Fibroblast of mammary gland (primary cell): ENCODE measurements at regions not wholly inside any gene's neighbourhood (a gene's known extent, or its start where the extent isn't known, plus 50 kb on each side); places are given as distances from the start of the nearest gene placed in this dataset.

ENCODE experiments used
- DNase-seq: peaks from one replicate; pipeline ENCODE4 v3.0.0-alpha.2; 2010; ENCODE audit warnings: low read depth
- H3K4me3 ChIP-seq: 2 replicates; pipeline ENCODE4 v1.5.1; 2011; ENCODE audit warnings: low read depth, mild to moderate bottlenecking, low read length, moderate library complexity; ENCODE audit not compliant: control insufficient read depth
- TF ChIP-seq, protein P1 (sequence below): conservative IDR thresholded peaks from 2 replicates; pipeline ENCODE4 v1.5.1; 2011; ENCODE audit warnings: low read depth, low read length, inconsistent platforms; ENCODE audit not compliant: control insufficient read depth, insufficient read depth

DNA sequence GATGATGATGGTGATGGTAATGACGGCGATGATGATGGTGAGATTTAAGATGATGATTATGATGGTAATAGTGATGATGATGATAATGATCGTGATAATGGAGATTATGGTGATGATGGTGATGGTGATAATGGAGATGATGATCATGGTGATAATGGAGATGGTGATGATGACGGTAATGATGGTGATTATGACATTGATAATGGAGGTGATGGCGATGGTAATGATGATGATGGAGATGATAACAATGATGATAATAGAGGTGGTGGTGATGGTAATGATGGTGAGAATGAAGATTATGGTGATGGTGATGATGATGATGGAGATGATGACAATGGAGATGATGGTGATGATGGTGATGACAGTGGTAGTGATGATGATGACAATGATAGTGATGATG is 69.7 kb downstream of the MED10 start:
- TF ChIP-seq, protein P1, sequence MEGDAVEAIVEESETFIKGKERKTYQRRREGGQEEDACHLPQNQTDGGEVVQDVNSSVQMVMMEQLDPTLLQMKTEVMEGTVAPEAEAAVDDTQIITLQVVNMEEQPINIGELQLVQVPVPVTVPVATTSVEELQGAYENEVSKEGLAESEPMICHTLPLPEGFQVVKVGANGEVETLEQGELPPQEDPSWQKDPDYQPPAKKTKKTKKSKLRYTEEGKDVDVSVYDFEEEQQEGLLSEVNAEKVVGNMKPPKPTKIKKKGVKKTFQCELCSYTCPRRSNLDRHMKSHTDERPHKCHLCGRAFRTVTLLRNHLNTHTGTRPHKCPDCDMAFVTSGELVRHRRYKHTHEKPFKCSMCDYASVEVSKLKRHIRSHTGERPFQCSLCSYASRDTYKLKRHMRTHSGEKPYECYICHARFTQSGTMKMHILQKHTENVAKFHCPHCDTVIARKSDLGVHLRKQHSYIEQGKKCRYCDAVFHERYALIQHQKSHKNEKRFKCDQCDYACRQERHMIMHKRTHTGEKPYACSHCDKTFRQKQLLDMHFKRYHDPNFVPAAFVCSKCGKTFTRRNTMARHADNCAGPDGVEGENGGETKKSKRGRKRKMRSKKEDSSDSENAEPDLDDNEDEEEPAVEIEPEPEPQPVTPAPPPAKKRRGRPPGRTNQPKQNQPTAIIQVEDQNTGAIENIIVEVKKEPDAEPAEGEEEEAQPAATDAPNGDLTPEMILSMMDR, result no peak
- H3K4me3 ChIP-seq, result no peak overlapping the region
- no peak for DNase-seq

DNA sequence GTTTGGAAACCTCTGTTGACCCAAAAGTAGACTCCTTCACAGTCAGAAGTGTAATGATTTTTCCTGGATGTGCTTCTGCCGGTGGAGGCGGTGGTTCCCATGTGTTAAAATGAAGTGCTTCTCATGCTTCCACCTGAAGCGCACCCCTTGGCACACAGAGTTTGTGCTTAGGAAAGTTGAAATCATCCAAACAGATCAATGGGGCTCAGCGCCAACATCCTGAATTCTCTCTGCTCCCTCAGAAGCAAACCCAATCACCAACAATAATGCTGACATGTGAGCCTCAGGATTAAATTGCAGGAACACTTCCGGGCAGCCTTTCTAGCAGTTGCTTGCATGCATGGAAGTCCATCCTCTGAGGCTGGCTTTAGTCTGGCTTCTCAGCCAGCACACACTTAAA is 71.0 kb downstream of the MED10 start:
- TF ChIP-seq, protein P1, result no peak
- no peak for DNase-seq
- no peak overlapping the region for H3K4me3 ChIP-seq

DNA sequence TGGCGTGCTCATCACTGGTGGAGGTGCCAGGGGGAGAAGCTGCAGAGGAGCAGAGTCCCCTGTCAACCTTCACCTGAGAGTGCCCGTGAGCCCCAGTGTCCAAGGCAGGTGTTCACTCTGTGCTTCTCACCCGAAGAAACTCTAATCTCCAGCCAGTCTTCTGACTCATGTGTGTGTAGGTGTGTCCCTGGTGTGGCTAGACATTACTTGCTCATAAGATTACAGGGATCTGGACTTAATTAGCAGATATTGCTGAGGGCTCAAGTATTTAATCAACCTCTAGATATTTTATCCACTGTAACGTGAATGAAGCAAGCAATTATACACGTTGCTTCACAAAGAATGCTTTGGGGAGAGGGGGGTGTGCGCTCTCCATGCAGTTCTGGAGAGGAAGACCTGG is 72.5 kb downstream of the MED10 start:
- DNase-seq, result peak; percentile 4
- no peak overlapping the region for H3K4me3 ChIP-seq
- TF ChIP-seq, protein P1, result no peak

DNA sequence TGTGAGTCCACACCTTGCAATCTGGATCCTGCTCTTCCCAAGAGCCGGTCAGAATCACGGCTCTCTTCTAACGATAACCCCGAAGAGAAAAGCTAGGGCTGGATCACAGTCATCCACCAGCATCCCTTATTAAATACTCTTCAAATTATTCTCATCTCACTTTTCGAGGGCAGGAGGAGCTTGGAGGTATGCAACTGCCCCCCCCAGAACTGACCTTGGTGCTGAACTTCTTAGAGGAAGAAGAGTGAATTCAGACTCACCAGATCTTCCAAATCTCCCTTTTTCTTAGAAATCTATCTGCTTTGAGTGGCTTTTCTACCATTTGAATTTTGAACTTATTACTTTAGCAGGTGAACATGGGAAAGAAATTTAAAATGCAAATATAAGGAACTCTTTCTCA is 75.7 kb downstream of the MED10 start:
- DNase-seq, result no peak
- no peak overlapping the region for H3K4me3 ChIP-seq
- TF ChIP-seq, protein P1, result no peak

DNA sequence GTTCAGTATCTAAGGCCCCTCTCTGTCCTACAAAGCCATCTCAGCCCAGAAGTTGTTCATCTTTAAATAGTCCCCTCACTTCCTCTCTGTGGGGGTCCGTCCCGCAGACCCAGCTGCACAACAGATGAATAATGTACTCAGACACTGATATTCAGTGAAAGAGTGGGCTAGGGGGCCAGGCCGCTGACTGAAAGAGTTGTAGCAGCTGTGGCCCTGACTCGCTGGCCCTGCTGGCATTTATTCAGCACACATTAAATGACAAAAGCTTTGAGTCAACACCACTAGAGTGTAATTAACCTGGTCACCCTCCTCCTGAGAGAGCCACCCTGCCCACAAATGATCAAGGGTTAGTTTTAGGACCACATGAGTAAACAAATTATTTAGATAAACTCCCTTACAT is 76.3 kb downstream of the MED10 start:
- TF ChIP-seq, protein P1, result no peak
- no peak overlapping the region for H3K4me3 ChIP-seq
- no peak for DNase-seq

DNA sequence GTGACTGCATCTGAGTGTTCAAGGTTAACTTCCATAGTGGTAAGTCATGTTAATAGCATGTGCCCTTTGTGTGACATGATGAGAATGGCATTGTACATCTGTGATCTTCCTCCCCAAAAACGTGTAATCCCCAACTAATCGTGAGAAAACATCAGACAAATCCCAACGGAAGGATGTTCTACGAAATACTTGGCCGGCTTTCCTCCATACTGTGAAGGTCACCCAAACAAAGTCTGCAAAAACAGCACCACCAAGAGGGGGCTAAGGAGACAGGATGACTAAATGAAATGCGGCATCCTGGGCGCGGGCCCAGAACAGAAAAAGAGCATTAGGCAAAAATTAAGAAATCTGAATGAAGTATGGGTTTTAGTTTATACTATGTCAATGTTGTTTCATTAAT is 81.8 kb downstream of the MED10 start:
- TF ChIP-seq, protein P1, result no peak
- peak; percentile 27 for DNase-seq
- H3K4me3 ChIP-seq, result no peak overlapping the region

DNA sequence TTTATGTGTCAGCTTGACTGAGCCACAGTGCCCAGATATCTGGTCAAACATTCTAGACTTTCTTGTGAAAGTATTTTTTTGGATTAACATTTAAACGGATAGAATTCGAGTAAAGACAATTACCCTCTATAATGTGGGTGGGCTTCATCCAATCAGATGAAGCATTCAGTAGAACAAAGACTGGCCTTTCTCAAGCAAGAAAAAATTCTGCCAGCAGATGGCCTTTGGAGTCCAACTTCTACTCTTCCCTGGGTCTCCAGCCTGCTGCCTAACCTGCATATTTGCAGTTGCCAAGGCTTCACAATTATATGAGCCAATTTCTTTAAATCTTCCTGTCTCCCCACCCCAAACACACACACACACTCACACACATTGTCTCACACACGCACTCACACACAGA is 86.4 kb downstream of the MED10 start:
- DNase-seq, result peak; percentile 11
- TF ChIP-seq, protein P1, result peak; percentile 19
- no peak overlapping the region for H3K4me3 ChIP-seq
